ENCODE measurements at regions not wholly inside any gene's neighbourhood (a gene's known extent, or its start where the extent isn't known, plus 50 kb on each side); places are given as distances from the start of the nearest gene placed in this dataset.

DNA sequence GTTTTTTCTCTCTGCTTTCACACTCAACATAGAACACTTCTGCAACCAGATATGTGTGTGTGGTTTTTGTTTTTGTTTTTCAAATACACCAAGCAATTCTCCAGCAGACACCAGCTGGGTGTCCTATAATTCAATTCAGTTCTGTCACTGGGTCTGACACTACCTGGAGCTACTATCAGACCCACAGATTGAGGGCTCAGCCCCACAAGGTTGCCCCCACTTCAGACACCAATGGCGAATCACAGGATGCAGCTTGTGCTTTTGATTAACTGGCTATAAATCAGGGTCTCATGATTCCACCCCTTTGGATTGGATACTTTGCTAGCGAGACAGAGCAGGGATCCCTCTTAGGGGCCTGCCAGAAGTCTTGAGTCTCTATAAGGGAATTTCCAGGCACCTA, 462.2 kb upstream of the NRP1 start:
- Histone ChIP-seq H3K9me3 (ENCODE audit: control insufficient read depth, low read length) (no peaks in the 10 kb centered on the region), H3K23ac (ENCODE audit: low read length in 2 of 2) (no peak overlapping the region), H3K27me3 (ENCODE audit: control insufficient read depth in 1 of 2, insufficient read depth in 1 of 2, low read length in 2 of 2) (no peaks in the 10 kb centered on the region), H3K36me3 (ENCODE audit: control insufficient read depth in 1 of 2, insufficient read depth in 2 of 2, low read depth in 1 of 2, low read length in 2 of 2) (no peaks in the 10 kb centered on the region), H2BK15ac (ENCODE audit: low read depth, poor library complexity, severe bottlenecking) (no peak overlapping the region), H3K79me1 (replicated peaks; ENCODE audit: low read length, poor library complexity, severe bottlenecking) (no peaks in the 10 kb centered on the region), H2BK12ac (ENCODE audit: low read length in 2 of 2) (no peak overlapping the region), H2AFZ (ENCODE audit: low read depth, low read length) (no peak overlapping the region), H2BK5ac (ENCODE audit: low read depth, low read length, poor library complexity, severe bottlenecking) (no peak overlapping the region), H4K91ac (ENCODE audit: low read length) (no peak overlapping the region), H3K18ac (ENCODE audit: low read depth in 1 of 2, low read length in 2 of 2) (no peak overlapping the region), H3K4me1 (ENCODE audit: control insufficient read depth, insufficient read depth, low read depth, low read length) (peaks cover 4% of the 10 kb centered on the region), H4K8ac (ENCODE audit: low read length) (no peak overlapping the region), H2BK120ac (ENCODE audit: low read depth, low read length) (no peak overlapping the region), H3K4me2 (ENCODE audit: low read length, poor library complexity, severe bottlenecking) (no peak overlapping the region), H3K27ac (ENCODE audit: low read length, poor library complexity, severe bottlenecking) (no peak overlapping the region), H3K4me3 (ENCODE audit: insufficient read depth in 1 of 2, low read depth in 1 of 2, low read length in 2 of 2) (no peak overlapping the region), H3K14ac (ENCODE audit: low read length in 2 of 2) (no peak overlapping the region), H2AK5ac (ENCODE audit: low read length, severe bottlenecking) (no peak overlapping the region), H3K9ac (ENCODE audit: low read length) (no peak overlapping the region), H3K4ac (ENCODE audit: low read depth in 1 of 2, low read length in 2 of 2) (no peak overlapping the region)
- WGBS, result 93% methylated on average over 2 of the region's 2 CpGs
- no peak for DNase-seq

DNA sequence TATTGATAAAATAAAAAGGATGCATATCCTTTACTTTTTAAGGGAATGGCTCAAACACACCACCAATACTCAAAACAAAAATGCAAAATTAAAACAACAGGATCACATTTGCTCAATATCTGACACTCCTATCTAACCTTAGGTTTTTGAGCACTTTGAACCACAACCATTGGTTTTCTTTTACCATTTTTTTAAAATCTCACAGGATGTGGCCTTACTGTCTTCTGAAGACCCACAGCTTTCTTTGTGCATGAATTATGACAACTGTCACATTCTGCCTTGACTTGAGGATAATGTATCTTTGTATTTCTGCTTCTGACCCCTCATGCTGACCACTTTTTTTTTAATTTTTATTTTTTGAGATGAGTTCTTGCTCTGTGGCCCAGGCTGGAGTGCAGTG, 461.1 kb upstream of the NRP1 start:
- no peak overlapping the region for H3K4me2 ChIP-seq (ENCODE audit: low read length, poor library complexity, severe bottlenecking)
- DNase-seq, result no peak
- H2BK15ac ChIP-seq (ENCODE audit: low read depth, poor library complexity, severe bottlenecking), result no peak overlapping the region
- H3K36me3 ChIP-seq (ENCODE audit: control insufficient read depth in 1 of 2, insufficient read depth in 2 of 2, low read depth in 1 of 2, low read length in 2 of 2), result no peaks in the 10 kb centered on the region
- no peak overlapping the region for H2BK120ac ChIP-seq (ENCODE audit: low read depth, low read length)
- H3K18ac ChIP-seq (ENCODE audit: low read depth in 1 of 2, low read length in 2 of 2), result no peak overlapping the region
- no peak overlapping the region for H3K9ac ChIP-seq (ENCODE audit: low read length)
- no peak overlapping the region for H3K4me3 ChIP-seq (ENCODE audit: insufficient read depth in 1 of 2, low read depth in 1 of 2, low read length in 2 of 2)
- no peak overlapping the region for H4K91ac ChIP-seq (ENCODE audit: low read length)
- no peak overlapping the region for H3K4ac ChIP-seq (ENCODE audit: low read depth in 1 of 2, low read length in 2 of 2)
- H3K4me1 ChIP-seq (ENCODE audit: control insufficient read depth, insufficient read depth, low read depth, low read length), result no peaks in the 10 kb centered on the region
- H4K8ac ChIP-seq (ENCODE audit: low read length), result no peak overlapping the region
- no peak overlapping the region for H3K27ac ChIP-seq (ENCODE audit: low read length, poor library complexity, severe bottlenecking)
- H3K14ac ChIP-seq (ENCODE audit: low read length in 2 of 2), result no peak overlapping the region
- H2BK5ac ChIP-seq (ENCODE audit: low read depth, low read length, poor library complexity, severe bottlenecking), result no peak overlapping the region
- no peaks in the 10 kb centered on the region for H3K27me3 ChIP-seq (ENCODE audit: control insufficient read depth in 1 of 2, insufficient read depth in 1 of 2, low read length in 2 of 2)
- no peak overlapping the region for H2AK5ac ChIP-seq (ENCODE audit: low read length, severe bottlenecking)
- H3K9me3 ChIP-seq (ENCODE audit: control insufficient read depth, low read length), result no peaks in the 10 kb centered on the region
- H3K79me1 ChIP-seq (replicated peaks; ENCODE audit: low read length, poor library complexity, severe bottlenecking), result no peaks in the 10 kb centered on the region
- H2BK12ac ChIP-seq (ENCODE audit: low read length in 2 of 2), result no peak overlapping the region
- H3K23ac ChIP-seq (ENCODE audit: low read length in 2 of 2), result no peak overlapping the region
- H2AFZ ChIP-seq (ENCODE audit: low read depth, low read length), result no peak overlapping the region

DNA sequence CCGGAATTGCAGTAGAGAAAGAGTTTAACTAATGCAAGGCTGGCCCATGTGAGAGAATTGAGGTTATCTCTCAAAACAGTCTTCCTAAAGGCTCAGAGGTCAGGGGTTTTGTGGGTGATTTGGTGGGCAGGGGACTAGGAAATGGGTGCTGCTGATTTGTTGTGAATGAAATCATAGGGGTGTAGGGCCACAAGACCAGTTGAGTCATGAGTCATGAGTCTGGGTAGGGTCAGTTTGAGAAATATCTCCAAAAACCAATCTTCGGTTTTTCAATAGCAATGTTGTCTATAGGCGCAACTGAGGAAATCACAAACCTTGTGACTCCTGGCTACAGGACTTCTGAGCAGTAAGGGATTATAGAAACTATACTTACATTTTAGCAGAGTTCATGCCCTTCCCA, 460.0 kb upstream of the NRP1 start:
- peak overlapping the region in 1 of 2 experiments; percentile 40 for H3K23ac ChIP-seq (ENCODE audit: low read length in 2 of 2)
- no peaks in the 10 kb centered on the region for H3K79me1 ChIP-seq (replicated peaks; ENCODE audit: low read length, poor library complexity, severe bottlenecking)
- no peak for DNase-seq
- H3K4ac ChIP-seq (ENCODE audit: low read depth in 1 of 2, low read length in 2 of 2), result no peak overlapping the region
- no peak overlapping the region for H2AFZ ChIP-seq (ENCODE audit: low read depth, low read length)
- no peak overlapping the region for H2AK5ac ChIP-seq (ENCODE audit: low read length, severe bottlenecking)
- H3K4me3 ChIP-seq (ENCODE audit: insufficient read depth in 1 of 2, low read depth in 1 of 2, low read length in 2 of 2), result no peak overlapping the region
- H2BK120ac ChIP-seq (ENCODE audit: low read depth, low read length), result no peak overlapping the region
- H4K91ac ChIP-seq (ENCODE audit: low read length), result no peak overlapping the region
- no peak overlapping the region for H4K8ac ChIP-seq (ENCODE audit: low read length)
- H3K18ac ChIP-seq (ENCODE audit: low read depth in 1 of 2, low read length in 2 of 2), result no peak overlapping the region
- no peak overlapping the region for H3K9ac ChIP-seq (ENCODE audit: low read length)
- no peaks in the 10 kb centered on the region for H3K36me3 ChIP-seq (ENCODE audit: control insufficient read depth in 1 of 2, insufficient read depth in 2 of 2, low read depth in 1 of 2, low read length in 2 of 2)
- no peak overlapping the region for H3K4me2 ChIP-seq (ENCODE audit: low read length, poor library complexity, severe bottlenecking)
- no peaks in the 10 kb centered on the region for H3K9me3 ChIP-seq (ENCODE audit: control insufficient read depth, low read length)
- H3K4me1 ChIP-seq (ENCODE audit: control insufficient read depth, insufficient read depth, low read depth, low read length), result peaks cover 2% of the 10 kb centered on the region
- WGBS, result 96% methylated on average over 2 of the region's 3 CpGs
- H3K14ac ChIP-seq (ENCODE audit: low read length in 2 of 2), result no peak overlapping the region
- no peak overlapping the region for H2BK5ac ChIP-seq (ENCODE audit: low read depth, low read length, poor library complexity, severe bottlenecking)
- no peaks in the 10 kb centered on the region for H3K27me3 ChIP-seq (ENCODE audit: control insufficient read depth in 1 of 2, insufficient read depth in 1 of 2, low read length in 2 of 2)
- H3K27ac ChIP-seq (ENCODE audit: low read length, poor library complexity, severe bottlenecking), result no peak overlapping the region
- H2BK15ac ChIP-seq (ENCODE audit: low read depth, poor library complexity, severe bottlenecking), result no peak overlapping the region
- no peak overlapping the region for H2BK12ac ChIP-seq (ENCODE audit: low read length in 2 of 2)

DNA sequence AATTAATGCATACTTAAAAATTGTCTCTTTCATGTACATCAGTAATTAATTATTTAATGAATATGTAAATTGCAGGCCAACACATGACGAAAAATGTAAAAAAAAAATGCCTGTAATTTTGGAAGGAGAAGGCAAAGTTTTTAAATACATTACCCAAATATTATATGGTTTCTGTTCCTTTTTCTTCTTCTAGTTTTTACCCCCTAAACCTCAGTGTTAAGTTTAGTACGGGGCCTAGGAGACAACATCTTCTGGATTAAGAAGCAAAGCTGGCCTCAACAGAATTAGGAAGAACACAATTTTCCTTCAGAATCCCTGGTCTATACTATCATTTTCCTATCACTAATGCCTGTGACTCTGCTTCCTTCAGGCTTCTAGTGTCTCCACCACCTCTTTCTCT, 459.3 kb upstream of the NRP1 start:
- WGBS, result 91% methylated on average over 1 of the region's 2 CpGs
- no peak overlapping the region for H3K18ac ChIP-seq (ENCODE audit: low read depth in 1 of 2, low read length in 2 of 2)
- H3K4ac ChIP-seq (ENCODE audit: low read depth in 1 of 2, low read length in 2 of 2), result no peak overlapping the region
- no peak overlapping the region for H2AK5ac ChIP-seq (ENCODE audit: low read length, severe bottlenecking)
- no peak overlapping the region for H2BK15ac ChIP-seq (ENCODE audit: low read depth, poor library complexity, severe bottlenecking)
- DNase-seq, result no peak
- no peak overlapping the region for H2BK12ac ChIP-seq (ENCODE audit: low read length in 2 of 2)
- no peaks in the 10 kb centered on the region for H3K79me1 ChIP-seq (replicated peaks; ENCODE audit: low read length, poor library complexity, severe bottlenecking)
- H3K27me3 ChIP-seq (ENCODE audit: control insufficient read depth in 1 of 2, insufficient read depth in 1 of 2, low read length in 2 of 2), result no peaks in the 10 kb centered on the region
- no peak overlapping the region for H4K91ac ChIP-seq (ENCODE audit: low read length)
- no peaks in the 10 kb centered on the region for H3K36me3 ChIP-seq (ENCODE audit: control insufficient read depth in 1 of 2, insufficient read depth in 2 of 2, low read depth in 1 of 2, low read length in 2 of 2)
- no peak overlapping the region for H3K9ac ChIP-seq (ENCODE audit: low read length)
- no peak overlapping the region for H3K4me2 ChIP-seq (ENCODE audit: low read length, poor library complexity, severe bottlenecking)
- H3K23ac ChIP-seq (ENCODE audit: low read length in 2 of 2), result no peak overlapping the region
- no peaks in the 10 kb centered on the region for H3K9me3 ChIP-seq (ENCODE audit: control insufficient read depth, low read length)
- no peak overlapping the region for H3K27ac ChIP-seq (ENCODE audit: low read length, poor library complexity, severe bottlenecking)
- no peak overlapping the region for H2BK5ac ChIP-seq (ENCODE audit: low read depth, low read length, poor library complexity, severe bottlenecking)
- no peak overlapping the region for H2AFZ ChIP-seq (ENCODE audit: low read depth, low read length)
- H3K4me3 ChIP-seq (ENCODE audit: insufficient read depth in 1 of 2, low read depth in 1 of 2, low read length in 2 of 2), result no peak overlapping the region
- H2BK120ac ChIP-seq (ENCODE audit: low read depth, low read length), result no peak overlapping the region
- H3K14ac ChIP-seq (ENCODE audit: low read length in 2 of 2), result no peak overlapping the region
- no peak overlapping the region for H4K8ac ChIP-seq (ENCODE audit: low read length)
- peaks cover 2% of the 10 kb centered on the region for H3K4me1 ChIP-seq (ENCODE audit: control insufficient read depth, insufficient read depth, low read depth, low read length)

All from mesenchymal stem cell (in vitro differentiated cells and primary cell).